Fibroblast of skin of scalp (primary cell): ENCODE measurements at regions not wholly inside any gene's neighbourhood (a gene's known extent, or its start where the extent isn't known, plus 50 kb on each side); places are given as distances from the start of the nearest gene placed in this dataset.
"Not testable (repeated sequence)": the region's sequence is repeated elsewhere in the genome, so short reads cannot be mapped to it uniquely, and the experiment has no call there.

ENCODE experiments used
- DNase-seq: peaks from one replicate; pipeline ENCODE4 v3.0.0-alpha.2; 2013

- no peak for DNase-seq
Observed at GRCh38 chr22:48761546-48761945, 1066.1 kb downstream of the BRD1 start.

GRCh38 chr22:48760481-48761390, 1066.9 kb downstream of the BRD1 start:
- no peak for DNase-seq

GRCh38 chr22:48758881-48759875, 1068.5 kb downstream of the BRD1 start:
- no peak for DNase-seq

- DNase-seq = no peak
Observed at GRCh38 chr22:48757985-48758561, 1069.6 kb downstream of the BRD1 start.

GRCh38 chr22:48757581-48757980, 1070.1 kb downstream of the BRD1 start:
- no peak for DNase-seq

- not testable (repeated sequence) for DNase-seq
Observed at GRCh38 chr22:48757135-48757534, 1070.5 kb downstream of the BRD1 start.

GRCh38 chr22:48756146-48757111, 1071.2 kb downstream of the BRD1 start:
- DNase-seq = no peak

- DNase-seq = no peak
Observed at GRCh38 chr22:48755059-48755949, 1072.4 kb downstream of the BRD1 start.

GRCh38 chr22:48754611-48755058, 1073.0 kb downstream of the BRD1 start:
- no peak for DNase-seq

- DNase-seq = no peak
Observed at GRCh38 chr22:48753752-48754517, 1073.7 kb downstream of the BRD1 start.

- no peak for DNase-seq
Observed at GRCh38 chr22:48753381-48753730, 1074.3 kb downstream of the BRD1 start.

- no peak for DNase-seq
Observed at GRCh38 chr22:48752451-48753380, 1075.0 kb downstream of the BRD1 start.

GRCh38 chr22:48751539-48752437, 1075.9 kb downstream of the BRD1 start:
- no peak for DNase-seq

GRCh38 chr22:48750826-48751440, 1076.7 kb downstream of the BRD1 start:
- no peak for DNase-seq

- no peak for DNase-seq
Observed at GRCh38 chr22:48750282-48750681, 1077.4 kb downstream of the BRD1 start.

- DNase-seq = no peak
Observed at GRCh38 chr22:48749555-48750227, 1078.0 kb downstream of the BRD1 start.
